G401 (cell line): ENCODE measurements at regions not wholly inside any gene's neighbourhood (a gene's known extent, or its start where the extent isn't known, plus 50 kb on each side); places are given as distances from the start of the nearest gene placed in this dataset.
A peak's percentile ranks its signal among the peaks of the same experiment; 100 is the strongest.

Source experiments
- DNase-seq: peaks from one replicate; pipeline ENCODE4 v3.0.0-alpha.2; 2015; ENCODE audit warnings: low spot score
- in situ Hi-C: cut with HindIII; loops from 2 replicates; pipeline ENCODE4 v1.10.0; 2016; ENCODE audit warnings: low sequenced_read_pairs, mixed read lengths

DNA sequence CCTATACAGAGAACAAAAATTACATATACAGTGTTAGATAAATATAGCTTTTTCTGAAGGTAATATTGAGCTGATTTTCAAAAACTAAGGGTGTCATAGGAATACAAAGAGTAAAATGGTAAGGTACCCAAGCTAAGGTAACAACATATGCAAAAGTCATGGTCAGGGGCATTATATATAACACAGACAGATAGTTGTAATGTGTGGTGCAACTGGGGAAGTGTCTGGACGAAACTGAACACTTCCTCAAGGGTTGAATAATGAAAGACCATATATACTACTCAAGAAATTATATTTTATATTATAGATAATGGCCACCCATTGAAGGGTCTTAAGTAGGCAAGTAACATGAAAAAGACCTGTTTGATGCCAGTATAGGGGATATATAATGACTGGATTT, 262.1 kb upstream of the CXXC4 start:
- in situ Hi-C loops: no loop called here
- no peak for DNase-seq

- DNase-seq: no peak
- in situ Hi-C loops: no loop called here
Observed at GRCh38 chr4:104758574-104758973, 263.9 kb upstream of the CXXC4 start.

- in situ Hi-C loops: no loop called here
Observed at GRCh38 chr4:104763554-104764222, 269.0 kb upstream of the CXXC4 start.

DNA sequence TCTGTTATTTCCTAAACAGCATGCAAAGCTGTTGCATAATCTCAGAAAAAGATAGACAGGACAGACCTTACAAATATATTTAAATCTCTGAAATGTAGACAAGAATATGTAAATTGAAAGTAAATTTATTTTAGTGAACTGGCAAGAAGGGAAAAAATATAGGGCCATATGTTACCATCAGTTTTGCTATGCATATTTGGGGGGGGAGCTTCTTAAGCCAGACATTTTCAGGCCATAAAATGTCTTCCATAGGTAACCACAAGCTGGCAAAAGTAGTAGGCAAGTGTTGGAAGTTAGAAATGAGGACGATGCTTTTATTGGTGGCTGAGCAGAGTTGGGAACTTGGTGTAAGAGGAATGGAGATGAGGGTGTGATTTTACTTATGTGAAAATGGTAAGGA, 272.0 kb upstream of the CXXC4 start:
- no peak for DNase-seq
- in situ Hi-C loops: no loop called here

More at GRCh38 chr4:104763554-104764222, 269.0 kb upstream of the CXXC4 start:
- peak; percentile 4 for DNase-seq

GRCh38 chr4:104772849-104773248, 278.2 kb upstream of the CXXC4 start:
- in situ Hi-C loops: no loop called here
- no peak for DNase-seq

DNA sequence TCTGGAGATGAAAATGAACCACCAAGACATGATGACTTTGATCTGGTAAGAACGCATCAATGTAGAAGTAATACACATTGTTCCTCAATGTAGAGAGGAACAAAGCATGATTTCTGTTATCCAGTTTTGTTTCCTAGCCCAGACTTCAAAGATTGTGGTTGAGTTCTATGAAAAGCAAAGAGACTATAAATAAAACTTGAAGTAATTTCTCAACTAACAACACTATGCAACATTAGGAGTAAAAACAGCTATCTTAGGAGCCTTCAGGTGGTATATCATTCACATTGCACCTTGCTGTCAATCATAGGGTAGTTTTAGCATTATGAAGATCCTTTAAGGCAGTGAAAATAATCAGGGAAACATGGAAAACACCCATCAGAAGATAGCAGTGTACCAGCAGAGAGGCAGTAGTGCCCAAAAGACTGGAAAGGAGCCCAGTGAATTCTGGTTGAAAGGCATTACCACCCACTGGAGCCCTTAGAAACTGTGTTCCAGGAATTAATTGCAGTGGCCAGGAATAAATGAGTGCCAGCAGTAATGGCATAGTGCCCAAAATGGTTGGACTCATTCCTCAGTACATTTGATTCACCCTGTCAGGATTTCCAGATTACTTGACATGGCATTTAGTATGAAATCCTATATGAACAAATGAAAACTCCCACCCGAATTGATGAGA, 300.7 kb upstream of the CXXC4 start:
- in situ Hi-C loops: no loop called here

DNA sequence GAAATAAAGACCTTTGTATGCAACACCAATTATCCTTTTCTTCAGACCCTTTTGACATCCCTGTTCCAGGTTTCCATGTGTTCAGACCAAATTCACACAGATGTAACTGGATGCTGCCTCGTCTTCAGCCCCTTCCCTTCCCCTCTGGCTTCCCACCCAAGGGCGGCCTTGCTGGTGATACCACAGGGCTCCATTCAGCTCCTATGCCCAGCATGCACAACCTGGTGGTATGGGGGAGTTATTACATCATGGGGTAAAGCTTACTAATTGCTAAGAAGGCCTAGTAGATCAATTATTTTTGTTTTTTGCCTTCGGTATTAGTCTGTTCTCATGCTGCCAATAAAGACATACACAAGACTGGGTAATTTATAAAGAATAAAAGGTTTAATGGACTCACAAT, 317.0 kb upstream of the CXXC4 start:
- DNase-seq: no peak
- in situ Hi-C loops: no loop called here

More for the DNA sequence above, 300.7 kb upstream of the CXXC4 start:
- peak; percentile 4 for DNase-seq

DNA sequence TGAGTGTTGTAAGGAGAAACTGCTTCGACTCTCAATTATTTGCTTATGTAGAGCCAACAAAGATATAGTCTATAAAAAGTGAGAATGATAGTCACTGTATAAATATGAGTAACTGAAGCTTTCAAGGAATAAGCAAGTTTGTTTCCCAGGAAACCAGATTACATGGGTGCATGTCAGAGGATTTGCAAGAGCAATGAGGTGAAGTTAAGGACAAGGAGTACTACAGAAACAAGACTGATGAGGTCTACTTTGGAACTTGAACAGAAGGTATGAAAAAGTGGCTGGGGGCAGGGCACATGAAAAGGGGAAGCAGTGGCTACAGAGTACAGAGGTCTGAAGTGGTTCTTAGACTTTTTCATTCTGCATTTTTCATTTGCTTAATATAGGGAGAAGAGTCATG, 321.0 kb upstream of the CXXC4 start:
- in situ Hi-C loops: no loop called here
- no peak for DNase-seq

- in situ Hi-C loops: no loop called here
- no peak for DNase-seq
Observed at GRCh38 chr4:104818579-104818978, 323.9 kb upstream of the CXXC4 start.

- DNase-seq: no peak
- in situ Hi-C loops: no loop called here
Observed at GRCh38 chr4:104826171-104826570, 320.5 kb upstream of the TET2 start.

GRCh38 chr4:104829761-104830160, 316.9 kb upstream of the TET2 start:
- in situ Hi-C loops: no loop called here

GRCh38 chr4:104848597-104849225, 298.0 kb upstream of the TET2 start:
- DNase-seq: no peak
- in situ Hi-C loops: no loop called here

More at GRCh38 chr4:104829761-104830160, 316.9 kb upstream of the TET2 start:
- no peak for DNase-seq

DNA sequence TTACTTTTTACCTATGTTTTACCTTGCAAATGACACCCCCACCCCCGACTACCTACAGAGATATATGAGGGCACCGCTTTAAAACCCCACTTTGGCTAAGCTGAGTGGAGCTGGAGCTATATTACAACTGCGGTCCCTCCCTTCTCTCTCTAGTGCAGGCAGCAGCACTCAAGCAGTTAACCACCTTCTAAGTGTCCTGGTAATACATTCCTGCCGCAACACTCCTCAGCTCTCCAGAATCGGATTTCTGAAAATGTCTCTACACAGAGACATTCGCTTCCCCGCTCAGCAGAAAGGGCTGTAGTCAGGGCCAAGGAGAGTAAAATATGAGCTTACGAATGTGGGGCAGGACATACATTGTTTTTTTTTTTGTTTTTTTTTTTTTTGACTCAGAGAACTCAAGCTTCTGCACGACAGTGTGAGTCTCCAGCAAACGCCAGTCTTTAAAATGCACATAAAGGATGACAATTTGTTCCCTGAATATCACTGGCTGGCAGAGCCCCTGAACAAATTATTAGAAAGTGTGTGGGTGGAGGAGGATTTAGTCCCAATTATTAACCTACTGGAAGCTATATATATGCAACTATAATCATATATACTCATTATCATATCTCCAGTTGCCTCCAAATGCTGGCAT, 287.0 kb upstream of the TET2 start:
- no peak for DNase-seq
- in situ Hi-C loops: loop anchor here (25.0 kb wide), 1 partner anchor 847 kb away; no protein-coding TSS in a partner anchor

- in situ Hi-C loops: loop anchor here (25.0 kb wide), 1 partner anchor 848 kb away; no protein-coding TSS in a partner anchor
- peak; percentile 75 for DNase-seq
Observed at GRCh38 chr4:104860238-104861123, 286.2 kb upstream of the TET2 start.

- in situ Hi-C loops: loop anchor here (25.0 kb wide), 1 partner anchor 855 kb away; no protein-coding TSS in a partner anchor
Observed at GRCh38 chr4:104866809-104867208, 279.9 kb upstream of the TET2 start.

DNA sequence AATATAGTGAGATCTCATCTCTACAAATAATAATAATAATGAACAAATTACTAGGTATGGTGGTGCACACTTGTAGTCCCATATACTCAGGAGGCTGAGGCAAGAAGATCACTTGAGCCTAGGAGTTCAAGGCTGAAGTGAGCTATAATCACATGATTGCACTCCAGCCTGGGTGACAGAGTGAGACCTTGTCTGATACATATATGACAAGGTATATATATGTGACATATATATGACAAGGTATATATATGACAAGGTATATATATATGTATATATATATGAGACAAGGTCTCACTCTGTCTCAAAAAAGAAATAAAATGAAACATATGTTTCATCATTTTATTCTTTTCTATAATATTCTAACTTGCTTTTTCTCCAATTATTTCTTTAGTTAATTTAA, 278.1 kb upstream of the TET2 start:
- DNase-seq: no peak
- in situ Hi-C loops: loop anchor here (25.0 kb wide), 1 partner anchor 856 kb away; no protein-coding TSS in a partner anchor

More at GRCh38 chr4:104866809-104867208, 279.9 kb upstream of the TET2 start:
- no peak for DNase-seq

GRCh38 chr4:104868958-104869357, 277.7 kb upstream of the TET2 start:
- DNase-seq: no peak
- in situ Hi-C loops: loop anchor here (25.0 kb wide), 1 partner anchor 857 kb away; no protein-coding TSS in a partner anchor

GRCh38 chr4:104869831-104870230, 276.8 kb upstream of the TET2 start:
- DNase-seq: no peak
- in situ Hi-C loops: loop anchor here (25.0 kb wide), 1 partner anchor 858 kb away; no protein-coding TSS in a partner anchor
